NCI-H2029 (cell line): ENCODE measurements at regions not wholly inside any gene's neighbourhood (a gene's known extent, or its start where the extent isn't known, plus 50 kb on each side); places are given as distances from the start of the nearest gene placed in this dataset.
"Not testable (repeated sequence)": the region's sequence is repeated elsewhere in the genome, so short reads cannot be mapped to it uniquely, and the experiment has no call there.

ENCODE experiments used
- DNase-seq: peaks from one replicate; lab custom pipeline; 2025; lab: John Stamatoyannopoulos, UW

- not testable (repeated sequence) for DNase-seq
Measured at GRCh38 chr15:69684823-69685222, 232.2 kb downstream of the RPLP1 start.

GRCh38 chr15:69685512-69686452 lies 233.2 kb downstream of the RPLP1 start:
- DNase-seq = peak; percentile 76

- DNase-seq = no peak
Measured at GRCh38 chr15:69686626-69687025, 234.0 kb downstream of the RPLP1 start.

DNA sequence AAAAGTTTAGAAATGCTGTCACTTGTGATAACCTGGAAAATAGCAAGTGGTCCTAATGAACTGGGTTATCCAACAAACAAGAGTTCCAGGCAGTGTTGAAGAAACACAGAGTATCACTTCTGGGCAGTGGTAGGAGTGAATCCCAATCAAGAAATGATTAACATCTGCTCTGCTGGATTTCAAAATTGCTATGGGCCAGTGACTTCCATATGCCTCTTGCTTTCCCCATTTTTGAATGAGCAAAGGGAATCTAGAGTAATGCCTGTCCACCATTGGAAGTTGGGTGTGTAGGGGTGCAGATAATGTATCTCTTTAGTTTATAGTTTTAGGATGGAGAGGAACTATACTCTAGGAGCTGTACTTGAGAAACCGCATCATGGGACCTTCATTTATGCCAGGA lies 236.5 kb downstream of the RPLP1 start:
- no peak for DNase-seq

DNA sequence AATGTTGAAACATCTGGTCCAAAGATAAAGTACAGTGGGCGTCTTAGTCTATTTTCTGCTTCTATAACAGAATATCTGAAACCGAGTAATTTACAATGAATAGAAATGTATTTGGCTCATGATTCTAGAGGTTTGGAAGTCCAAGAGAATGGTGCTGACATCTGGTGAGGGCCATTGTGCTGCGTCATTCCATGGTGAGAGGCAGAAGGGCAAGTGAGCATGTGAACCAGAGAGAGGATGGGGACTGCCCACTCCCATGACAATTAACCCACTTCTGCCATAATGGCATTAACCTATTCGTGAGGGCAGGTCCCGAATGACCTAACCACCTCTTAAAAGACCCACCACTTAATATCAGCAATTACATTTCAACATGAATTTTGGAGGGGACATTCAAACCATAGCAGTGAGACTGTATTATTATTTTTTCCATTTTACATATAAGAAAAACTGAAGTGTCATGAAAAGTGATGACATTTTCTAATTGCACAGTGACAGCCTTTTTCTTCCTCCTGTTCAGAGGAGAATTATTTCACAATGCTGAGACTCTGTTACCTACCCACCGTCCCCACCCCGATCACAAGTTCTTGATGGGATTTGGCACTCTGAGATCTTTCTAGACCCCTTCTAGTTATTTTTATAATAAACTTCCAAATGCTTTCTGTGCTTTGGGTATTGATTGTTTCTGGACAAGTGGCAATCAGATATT lies 238.8 kb downstream of the RPLP1 start:
- DNase-seq = no peak

DNA sequence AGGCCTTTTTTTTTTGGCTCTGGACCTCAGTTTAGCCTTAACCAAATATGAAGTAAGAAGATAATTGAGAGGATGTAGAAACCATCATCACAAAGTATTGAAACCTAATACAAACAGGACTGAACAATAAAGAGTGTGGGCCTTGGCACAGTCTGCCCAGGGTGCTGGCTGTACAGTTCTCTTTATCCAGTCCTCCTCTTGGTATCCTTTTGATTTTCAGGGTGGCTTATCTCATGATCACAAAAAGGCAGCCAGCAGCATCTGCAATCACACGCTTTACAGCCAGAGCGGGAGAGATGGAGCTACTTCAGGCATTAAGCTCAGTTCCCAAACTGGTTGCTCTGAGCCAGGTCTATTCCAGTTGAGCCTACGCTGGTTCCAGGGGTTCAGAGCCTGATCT lies 239.7 kb downstream of the RPLP1 start:
- no peak for DNase-seq

GRCh38 chr15:69693059-69693458 lies 240.4 kb downstream of the RPLP1 start:
- DNase-seq = no peak

DNA sequence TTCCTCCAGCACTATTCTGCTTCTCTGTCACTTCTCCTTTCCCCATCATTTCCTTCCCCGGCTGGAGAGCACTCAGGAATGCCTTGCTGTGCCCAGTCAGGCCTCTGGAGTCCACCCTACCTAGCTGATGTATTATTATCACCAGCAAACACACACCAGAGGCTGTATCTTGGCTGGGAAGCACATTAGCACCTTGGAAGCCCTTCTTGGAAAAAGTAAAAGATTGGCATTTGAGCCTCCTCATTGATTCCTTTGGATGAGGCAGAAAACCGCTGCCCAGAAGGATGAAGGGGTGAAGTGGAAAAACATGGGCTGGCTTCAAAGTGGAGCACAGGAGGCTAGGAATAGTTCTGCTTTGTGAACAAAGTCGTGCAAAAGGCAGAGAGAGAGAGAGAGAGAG lies 244.3 kb downstream of the RPLP1 start:
- DNase-seq = no peak

GRCh38 chr15:69697916-69698315 lies 245.3 kb downstream of the RPLP1 start:
- no peak for DNase-seq

- DNase-seq = no peak
Measured at GRCh38 chr15:69699096-69699495, 246.5 kb downstream of the RPLP1 start.

- DNase-seq = no peak
Measured at GRCh38 chr15:69700380-69700779, 247.8 kb downstream of the RPLP1 start.

DNA sequence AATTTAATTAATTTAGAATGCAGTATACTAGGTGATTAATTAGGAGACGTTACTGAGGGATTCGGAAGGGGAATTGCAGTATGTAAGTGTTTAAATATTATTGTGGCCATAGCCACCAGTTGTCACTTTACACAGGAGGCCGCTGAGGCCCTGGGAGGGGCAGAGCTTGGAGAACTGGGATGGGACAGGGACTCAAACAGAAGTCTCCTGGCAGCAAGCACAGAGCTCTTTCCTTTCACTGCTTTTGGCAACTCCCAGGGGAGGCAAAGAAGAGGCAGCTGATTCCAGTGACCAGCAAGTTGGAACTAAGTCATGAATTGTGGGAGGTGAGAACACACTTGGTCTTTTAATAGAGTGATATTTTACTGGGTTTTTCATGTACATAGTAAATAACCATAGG lies 248.6 kb downstream of the RPLP1 start:
- DNase-seq = no peak

- DNase-seq = no peak
Measured at GRCh38 chr15:69703532-69704187, 251.0 kb downstream of the RPLP1 start.

- no peak for DNase-seq
Measured at GRCh38 chr15:69704229-69704628, 251.6 kb downstream of the RPLP1 start.

DNA sequence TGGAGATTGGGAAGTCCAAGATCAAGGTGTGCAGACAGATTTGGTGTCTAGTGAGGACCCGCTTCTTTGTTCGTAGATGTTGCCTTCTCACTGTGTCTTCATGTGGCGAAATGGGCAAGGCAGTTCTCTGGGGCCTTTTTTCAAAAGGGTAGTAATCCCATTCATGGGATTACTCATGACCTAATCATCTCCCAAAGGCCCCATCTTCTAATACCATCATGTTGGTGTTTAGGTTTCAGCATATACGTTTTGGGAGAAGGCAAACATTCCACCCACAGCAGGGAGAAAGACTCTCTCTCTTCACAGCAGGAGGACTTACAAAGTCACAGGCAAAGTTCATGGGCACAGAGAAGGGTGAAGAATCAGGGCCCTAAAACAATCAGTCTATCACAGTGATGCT lies 252.1 kb downstream of the RPLP1 start:
- DNase-seq = no peak

GRCh38 chr15:69706353-69707097 lies 253.9 kb downstream of the RPLP1 start:
- DNase-seq = no peak

DNA sequence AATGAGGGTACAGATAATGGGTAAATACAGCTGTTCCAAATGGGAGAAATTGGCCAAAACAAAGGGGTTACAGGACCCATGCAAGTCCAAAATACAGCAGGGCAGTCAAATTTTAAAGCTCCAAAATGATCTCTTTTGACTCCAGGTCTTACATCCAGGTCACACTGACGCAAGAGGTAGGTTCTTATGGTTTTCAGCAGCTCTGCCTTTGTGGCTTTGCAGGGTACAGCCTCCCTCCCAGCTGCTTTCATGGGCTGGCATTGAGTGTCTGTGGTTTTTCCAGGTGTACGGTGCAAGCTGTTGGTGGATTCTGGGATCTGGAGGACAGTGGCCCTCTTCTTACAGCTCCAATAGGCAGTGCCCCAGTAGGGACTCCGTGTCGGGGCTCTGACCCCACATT lies 254.6 kb downstream of the RPLP1 start:
- not testable (repeated sequence) for DNase-seq

- not testable (repeated sequence) for DNase-seq
Measured at GRCh38 chr15:69708436-69709122, 256.0 kb downstream of the RPLP1 start.

DNA sequence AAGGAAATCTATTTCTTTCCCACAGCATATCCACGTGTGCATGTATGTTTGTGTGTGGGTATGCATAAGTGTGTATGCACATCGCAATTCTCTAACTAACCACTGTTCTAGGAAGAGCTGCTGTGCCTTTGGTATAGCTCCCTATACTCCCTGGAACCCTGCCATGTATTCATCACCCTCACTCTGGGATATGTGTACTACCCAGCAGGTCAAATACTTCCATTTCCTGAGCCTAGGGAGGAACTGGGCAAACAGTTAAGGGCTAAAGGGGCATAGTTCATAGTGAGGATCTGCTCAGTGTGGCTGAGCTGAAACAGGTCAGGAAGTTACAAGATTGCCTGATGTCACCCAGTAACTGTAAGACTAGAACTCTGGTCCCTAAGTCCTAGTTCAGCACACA lies 260.4 kb downstream of the RPLP1 start:
- DNase-seq = no peak

DNA sequence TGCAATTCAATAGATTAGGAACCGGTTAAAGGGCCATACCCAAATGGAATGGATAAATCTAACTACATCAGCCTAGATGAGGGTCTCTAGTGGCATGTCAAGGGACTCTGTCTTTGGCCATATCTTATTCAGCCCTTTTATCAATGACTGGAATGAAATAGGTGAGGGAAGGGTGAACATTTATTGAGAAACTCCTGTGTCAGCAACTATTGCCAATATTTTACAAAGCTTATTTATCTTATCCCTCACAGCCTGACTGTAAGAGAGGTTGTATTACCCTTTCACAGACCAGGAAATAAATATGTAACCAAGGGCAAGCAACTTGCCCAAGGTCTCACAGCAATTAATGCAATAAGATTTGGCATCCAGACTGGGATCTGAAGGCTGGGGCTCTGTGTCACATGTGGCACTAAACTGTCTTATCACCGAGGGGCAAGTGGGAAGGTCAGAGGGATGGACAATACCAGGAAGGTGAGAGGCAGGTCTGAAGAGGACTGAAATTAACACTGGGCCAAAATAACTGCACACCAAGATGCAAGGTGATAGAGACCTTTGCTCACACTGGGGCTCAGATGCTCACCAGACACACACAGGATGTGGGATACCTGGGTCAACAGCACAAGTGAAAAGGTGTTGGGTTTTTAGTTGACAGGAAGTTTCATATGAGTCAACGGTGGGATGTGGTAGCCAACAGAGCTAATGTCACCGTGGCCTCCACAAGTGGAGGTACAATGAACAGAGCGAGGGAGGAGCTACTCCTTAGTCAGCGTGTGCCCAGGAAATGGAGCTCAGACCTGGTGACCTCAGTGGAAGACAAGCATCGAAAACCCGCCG lies 261.3 kb downstream of the RPLP1 start:
- no peak for DNase-seq
